Adipocyte (in vitro differentiated cells): ENCODE measurements at regions not wholly inside any gene's neighbourhood (a gene's known extent, or its start where the extent isn't known, plus 50 kb on each side); places are given as distances from the start of the nearest gene placed in this dataset.
A peak's percentile ranks its signal among the peaks of the same experiment; 100 is the strongest.

Experiments used
- DNase-seq: peaks from one replicate; pipeline ENCODE4 v3.0.0-alpha.2; 2015; ENCODE audit warnings: low read depth
- H3K27me3 ChIP-seq: replicated peaks from 2 replicates; pipeline ENCODE4 v1.7.0; 2013; ENCODE audit warnings: mild to moderate bottlenecking, low read length, moderate library complexity; ENCODE audit not compliant: control insufficient read depth, insufficient read depth
- H3K36me3 ChIP-seq: 2 replicates; pipeline ENCODE4 v1.7.0; 2013; ENCODE audit warnings: low read length, mild to moderate bottlenecking, moderate library complexity; ENCODE audit not compliant: control insufficient read depth, insufficient read depth, severe bottlenecking
- H3K4me1 ChIP-seq: 2 replicates; pipeline ENCODE4 v1.7.0; 2013; ENCODE audit warnings: mild to moderate bottlenecking, low read length, moderate library complexity; ENCODE audit not compliant: control insufficient read depth, insufficient read depth
- H3K4me3 ChIP-seq: 2 replicates; pipeline ENCODE4 v1.7.0; 2013; ENCODE audit warnings: mild to moderate bottlenecking, low read length, moderate library complexity
- H3K9ac ChIP-seq: 2 replicates; pipeline ENCODE4 v1.7.0; 2013; ENCODE audit warnings: mild to moderate bottlenecking, low read length, moderate library complexity
- H3K9me3 ChIP-seq: 2 replicates; pipeline ENCODE4 v1.7.0; 2013; ENCODE audit warnings: mild to moderate bottlenecking, low read length, moderate library complexity; ENCODE audit not compliant: control insufficient read depth

DNA sequence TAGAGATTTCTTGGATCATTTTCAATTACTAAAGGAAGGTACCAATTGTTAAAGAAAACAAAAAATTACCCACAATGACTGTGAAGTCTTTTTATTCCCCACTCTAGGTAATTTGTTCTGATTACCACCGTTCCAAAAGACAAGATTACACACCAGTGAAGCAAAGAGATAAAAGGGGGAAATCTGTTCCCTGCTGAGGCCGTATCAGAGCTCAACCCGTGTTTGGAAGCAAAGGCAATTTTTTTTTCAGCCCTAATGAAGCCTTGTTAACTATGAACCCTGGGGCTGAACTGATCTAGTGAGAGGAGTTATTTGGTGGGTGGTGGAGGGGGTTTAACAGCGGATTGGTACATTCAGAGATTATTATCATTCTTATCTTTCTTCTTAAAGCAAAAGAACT lies 128.5 kb downstream of the ALDH8A1 start:
- Histone ChIP-seq H3K9ac (no peak overlapping the region), H3K9me3 (peaks cover 4% of the 10 kb centered on the region), H3K36me3 (no peaks in the 10 kb centered on the region), H3K4me3 (no peak overlapping the region), H3K4me1 (peaks cover 10% of the 10 kb centered on the region), H3K27me3 (no peaks in the 10 kb centered on the region)
- no peak for DNase-seq

DNA sequence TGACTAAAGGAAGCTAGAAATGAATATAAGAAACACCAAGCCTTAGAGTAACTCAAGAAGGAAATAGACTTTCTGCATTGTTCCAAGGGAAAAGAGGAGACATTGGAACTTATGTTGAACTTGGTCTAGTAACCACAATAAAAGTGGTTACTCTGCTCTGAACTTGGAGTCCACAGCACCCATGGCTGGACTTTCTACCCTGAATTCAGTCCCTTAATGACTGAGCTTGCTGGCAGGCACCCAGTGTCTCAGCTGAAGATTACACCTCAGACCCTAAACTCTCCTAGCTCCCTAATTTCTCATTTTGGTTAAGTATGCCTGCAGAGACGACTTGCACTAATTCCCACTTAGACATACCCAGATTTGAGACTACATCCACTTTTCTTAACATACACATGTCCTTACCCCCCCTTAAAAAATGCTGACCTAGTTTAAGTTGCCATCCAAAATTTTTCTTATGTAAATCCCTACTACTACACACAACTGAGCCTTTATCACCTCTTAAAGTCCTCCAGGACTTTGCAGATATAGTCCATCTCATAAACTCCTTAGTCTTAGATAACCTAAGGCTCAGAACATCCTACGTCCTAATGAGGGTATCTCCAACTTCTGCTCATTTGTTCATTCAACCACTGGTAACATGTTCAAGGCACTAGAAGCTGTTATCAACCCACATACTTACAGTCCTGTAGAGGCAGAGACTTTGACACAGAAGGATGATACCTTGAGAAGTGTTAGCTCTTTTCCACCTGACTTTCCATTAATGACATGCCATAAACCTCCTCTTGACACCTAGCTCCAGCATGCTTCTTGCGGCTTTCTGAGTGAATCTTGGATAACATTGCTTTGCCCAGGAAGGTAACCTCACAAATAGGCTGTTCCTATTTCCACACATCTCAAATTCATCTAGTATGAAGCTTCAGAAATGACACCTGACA lies 129.8 kb downstream of the ALDH8A1 start:
- Histone ChIP-seq H3K4me3 (no peak overlapping the region), H3K9ac (no peak overlapping the region), H3K27me3 (no peaks in the 10 kb centered on the region), H3K9me3 (no peaks in the 10 kb centered on the region), H3K4me1 (peaks cover 7% of the 10 kb centered on the region), H3K36me3 (no peaks in the 10 kb centered on the region)
- no peak for DNase-seq

DNA sequence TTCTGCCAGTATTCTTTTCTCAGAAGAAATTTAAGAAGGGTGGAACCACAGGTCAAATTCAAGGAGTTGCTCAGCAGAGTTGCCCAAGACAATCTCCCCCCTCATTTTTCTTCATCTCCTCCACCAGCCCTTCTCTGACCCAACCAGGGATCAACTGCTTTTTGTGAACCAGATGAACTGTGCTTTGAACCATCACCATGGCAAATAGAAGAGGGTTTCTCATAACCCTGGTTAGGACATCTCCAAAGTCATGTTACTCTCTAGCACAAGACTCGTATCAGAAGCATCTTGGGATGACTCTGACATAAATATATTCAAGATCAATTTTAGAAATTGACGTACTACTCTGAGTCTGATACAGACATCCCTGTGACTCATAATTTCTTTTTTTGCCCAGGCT lies 130.7 kb downstream of the ALDH8A1 start:
- peak; percentile 18 for DNase-seq
- Histone ChIP-seq H3K4me3 (no peak overlapping the region), H3K4me1 (peaks cover 7% of the 10 kb centered on the region), H3K27me3 (no peaks in the 10 kb centered on the region), H3K36me3 (no peaks in the 10 kb centered on the region), H3K9me3 (no peaks in the 10 kb centered on the region), H3K9ac (no peak overlapping the region)

DNA sequence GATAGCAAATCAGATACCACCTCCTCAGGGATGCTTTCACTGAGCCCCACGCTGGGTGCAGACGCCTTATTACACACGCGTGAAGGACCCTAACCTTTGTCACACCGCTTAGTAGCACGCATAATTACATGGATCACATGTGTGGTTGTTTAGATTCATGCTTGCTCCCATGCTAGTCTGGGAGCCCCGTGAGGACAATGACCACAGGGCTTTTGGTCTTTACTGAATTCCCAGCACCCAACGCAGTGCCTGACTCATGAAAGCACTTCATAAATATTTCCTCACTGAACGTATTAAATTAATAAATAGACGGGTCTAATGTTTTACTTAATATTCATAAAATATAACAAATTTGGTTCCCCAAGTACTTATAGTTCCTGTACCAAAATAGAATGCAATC lies 132.5 kb downstream of the ALDH8A1 start:
- Histone ChIP-seq H3K27me3 (no peaks in the 10 kb centered on the region), H3K9ac (no peak overlapping the region), H3K9me3 (no peaks in the 10 kb centered on the region), H3K4me1 (no peaks in the 10 kb centered on the region), H3K36me3 (no peaks in the 10 kb centered on the region), H3K4me3 (no peak overlapping the region)
- DNase-seq = no peak

DNA sequence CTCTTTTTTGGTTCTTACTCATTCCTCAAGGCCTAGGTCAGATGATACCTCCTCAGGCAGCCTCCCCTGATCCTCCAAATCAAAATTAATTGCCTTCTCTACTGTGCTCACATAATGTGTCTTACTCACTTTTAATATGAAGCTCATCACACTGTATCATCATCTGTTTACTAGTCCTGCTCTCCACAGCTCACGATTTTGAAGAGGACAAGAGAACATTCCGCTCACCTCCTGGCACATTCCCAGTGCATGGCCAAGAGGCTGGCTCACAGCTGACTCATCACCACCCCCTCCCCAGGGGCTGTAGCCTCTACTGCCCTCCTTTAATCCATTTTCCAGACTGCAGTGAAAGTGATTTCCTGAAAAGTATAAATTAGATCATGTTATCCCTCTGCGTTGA lies 133.1 kb downstream of the ALDH8A1 start:
- H3K27me3 ChIP-seq = no peaks in the 10 kb centered on the region

DNA sequence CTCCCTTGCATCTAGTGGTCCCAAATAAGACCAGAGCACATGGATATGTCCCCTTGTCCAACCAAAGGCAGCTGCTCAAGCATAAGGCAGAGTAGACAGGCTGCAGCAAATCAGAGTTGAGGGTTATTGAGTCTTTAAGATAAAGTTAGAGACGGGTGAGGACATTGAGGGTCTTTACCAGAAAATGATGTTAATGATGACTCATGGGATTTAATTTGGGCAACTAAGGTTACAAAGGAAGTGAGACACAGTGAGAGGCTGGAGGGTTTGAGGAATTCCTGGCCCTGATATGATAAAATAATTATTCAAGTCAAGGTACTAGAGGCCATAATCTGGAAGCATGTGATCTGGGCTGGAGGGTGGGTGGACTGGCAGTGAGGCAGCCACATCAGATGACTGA lies 133.6 kb downstream of the ALDH8A1 start:
- no peak for DNase-seq
- Histone ChIP-seq H3K4me1 (no peaks in the 10 kb centered on the region), H3K9me3 (no peaks in the 10 kb centered on the region), H3K36me3 (no peaks in the 10 kb centered on the region), H3K4me3 (no peak overlapping the region), H3K9ac (no peak overlapping the region), H3K27me3 (no peaks in the 10 kb centered on the region)

More for the DNA sequence above, 133.1 kb downstream of the ALDH8A1 start:
- Histone ChIP-seq H3K9me3 (no peaks in the 10 kb centered on the region), H3K36me3 (no peaks in the 10 kb centered on the region), H3K4me1 (no peaks in the 10 kb centered on the region), H3K9ac (no peak overlapping the region), H3K4me3 (no peak overlapping the region)
- no peak for DNase-seq

DNA sequence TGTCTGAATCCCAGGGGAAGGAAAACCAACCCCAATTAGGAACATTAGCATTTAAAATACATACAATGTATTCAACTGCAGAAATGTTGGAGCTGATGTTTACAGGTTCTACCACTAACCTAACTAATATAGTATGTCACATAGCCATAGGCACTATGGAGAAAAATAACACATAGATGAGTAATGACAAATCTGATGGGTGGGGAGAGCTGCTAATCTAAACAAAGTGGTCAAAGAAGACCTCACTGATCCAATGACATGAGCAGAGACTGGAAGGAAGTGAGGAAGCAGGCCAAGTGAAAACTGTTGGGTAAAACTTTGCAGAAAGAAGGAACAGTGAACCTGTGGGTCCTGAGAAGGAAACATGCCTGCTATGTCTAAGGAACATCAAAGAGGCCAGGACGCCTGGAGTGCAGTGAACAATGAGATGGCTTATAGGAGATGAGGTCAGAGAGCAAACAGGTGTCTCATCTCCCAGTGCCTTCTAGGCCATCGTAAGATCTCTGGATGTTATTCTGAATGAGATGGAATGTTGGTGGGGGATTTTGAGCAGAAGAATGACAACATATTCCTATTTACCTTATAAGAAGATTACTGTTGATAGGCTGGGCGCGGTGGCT lies 135.7 kb downstream of the ALDH8A1 start:
- H3K4me1 ChIP-seq = peaks cover 5% of the 10 kb centered on the region
- H3K36me3 ChIP-seq = no peaks in the 10 kb centered on the region
- no peaks in the 10 kb centered on the region for H3K9me3 ChIP-seq
- DNase-seq = peak; percentile 42
- H3K4me3 ChIP-seq = no peak overlapping the region
- H3K9ac ChIP-seq = no peak overlapping the region
- H3K27me3 ChIP-seq = no peaks in the 10 kb centered on the region

DNA sequence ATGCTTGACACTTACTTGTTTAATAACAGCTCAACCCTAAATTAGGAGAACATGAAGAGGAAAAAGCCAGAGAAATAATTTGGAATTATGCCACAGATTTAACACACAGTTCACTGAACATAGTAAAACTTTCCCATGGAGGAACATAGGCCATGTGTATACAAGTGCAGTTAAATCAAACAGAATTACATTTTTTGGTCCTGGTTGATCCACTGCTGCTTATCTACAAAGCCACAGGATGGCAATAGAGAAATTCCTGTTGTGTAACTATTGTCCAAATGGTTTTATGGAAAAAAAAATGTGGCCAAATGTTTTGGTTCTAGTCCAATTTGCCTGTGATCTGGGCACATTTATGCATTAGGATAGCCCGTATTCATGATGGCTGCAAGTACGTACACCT lies 136.8 kb downstream of the ALDH8A1 start:
- H3K9me3 ChIP-seq = no peaks in the 10 kb centered on the region
- H3K36me3 ChIP-seq = no peaks in the 10 kb centered on the region

DNA sequence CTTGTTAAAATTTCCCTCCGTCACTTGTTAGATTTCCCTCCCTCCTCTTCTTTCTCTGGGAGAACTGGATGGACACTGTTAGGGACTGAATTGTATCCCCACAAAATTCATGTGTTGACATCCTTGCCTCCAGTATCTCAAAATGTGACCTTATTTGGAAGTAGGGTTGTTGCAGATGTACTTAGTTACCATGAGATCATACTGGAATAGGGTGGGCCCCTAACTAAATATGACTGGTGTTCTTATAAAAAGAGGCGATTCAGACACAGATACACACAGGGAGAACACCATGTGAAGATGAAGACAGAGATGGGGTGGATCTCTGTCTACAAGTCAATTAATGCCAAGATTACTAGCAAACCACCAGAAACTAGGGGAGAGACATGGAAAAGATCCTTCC lies 139.5 kb downstream of the ALDH8A1 start:
- Histone ChIP-seq H3K9ac (no peak overlapping the region), H3K27me3 (no peaks in the 10 kb centered on the region), H3K4me3 (no peak overlapping the region), H3K9me3 (no peaks in the 10 kb centered on the region), H3K4me1 (peaks cover 5% of the 10 kb centered on the region), H3K36me3 (no peaks in the 10 kb centered on the region)
- no peak for DNase-seq

More for the DNA sequence above, 136.8 kb downstream of the ALDH8A1 start:
- H3K4me3 ChIP-seq = no peak overlapping the region
- no peak overlapping the region for H3K9ac ChIP-seq
- H3K27me3 ChIP-seq = no peaks in the 10 kb centered on the region
- peak; percentile 31 for DNase-seq
- H3K4me1 ChIP-seq = peaks cover 5% of the 10 kb centered on the region

DNA sequence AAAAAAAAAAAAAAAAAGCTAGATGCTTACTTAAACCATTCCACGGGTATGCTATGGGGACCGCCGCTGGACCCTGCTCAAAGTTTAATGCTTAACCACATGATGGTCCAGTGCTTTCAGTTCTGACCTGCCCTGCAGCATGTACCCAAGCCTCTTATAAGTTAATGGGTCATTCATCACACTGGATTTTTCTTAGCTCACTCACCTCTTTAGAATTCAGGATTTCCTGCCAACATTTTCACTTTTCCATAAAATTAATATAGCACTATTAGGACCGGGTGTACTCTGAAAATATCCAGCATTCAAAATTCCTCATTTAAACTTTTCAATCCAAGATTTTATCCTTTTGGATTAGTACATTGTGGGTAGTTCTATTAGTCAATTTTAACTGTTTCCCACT lies 140.8 kb downstream of the ALDH8A1 start:
- Histone ChIP-seq H3K36me3 (no peaks in the 10 kb centered on the region), H3K9me3 (no peaks in the 10 kb centered on the region), H3K27me3 (no peaks in the 10 kb centered on the region), H3K4me1 (peaks cover 5% of the 10 kb centered on the region), H3K4me3 (no peak overlapping the region), H3K9ac (no peak overlapping the region)
- DNase-seq = peak; percentile 48

DNA sequence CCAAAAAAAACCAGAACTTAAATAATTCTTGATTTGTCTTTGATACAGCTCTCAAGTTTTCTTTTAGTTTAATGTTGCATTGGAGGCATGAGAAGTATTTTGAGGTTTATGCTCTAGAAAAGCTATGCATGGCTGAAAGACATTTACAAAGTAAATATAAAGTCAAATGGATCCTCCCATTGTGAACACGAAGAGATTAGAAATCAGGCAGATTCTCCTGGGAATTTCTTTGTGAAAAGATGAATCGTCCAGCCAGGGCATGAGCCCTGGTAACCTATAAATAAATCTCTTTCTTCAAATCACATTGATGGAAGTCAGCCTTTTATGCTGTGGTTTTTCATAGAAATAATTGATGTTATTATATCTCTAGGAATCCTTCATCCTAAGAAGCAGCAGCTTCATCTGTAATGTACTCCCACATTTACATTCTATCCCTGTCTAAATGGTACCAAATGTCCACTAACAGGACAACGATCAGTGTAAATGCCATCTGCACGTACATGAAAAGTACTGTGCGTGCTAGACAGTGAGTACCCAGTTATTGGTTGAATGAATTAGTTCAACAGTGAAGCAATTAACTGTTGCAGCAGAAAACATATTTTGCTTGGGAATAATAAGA lies 143.6 kb downstream of the ALDH8A1 start:
- Histone ChIP-seq H3K36me3 (no peaks in the 10 kb centered on the region), H3K9me3 (no peaks in the 10 kb centered on the region), H3K4me3 (no peak overlapping the region), H3K4me1 (peaks cover 5% of the 10 kb centered on the region), H3K9ac (no peak overlapping the region), H3K27me3 (no peaks in the 10 kb centered on the region)
- DNase-seq = peak; percentile 48
